ENCODE measurements at regions not wholly inside any gene's neighbourhood (a gene's known extent, or its start where the extent isn't known, plus 50 kb on each side); places are given as distances from the start of the nearest gene placed in this dataset.

- Mint-ChIP-seq H3K9me3 (no peaks in the 10 kb centered on the region), H3K4me3 (no peak overlapping the region), H3K27me3 (ENCODE audit: low read depth) (peaks cover 14% of the 10 kb centered on the region), H3K4me1 (peaks cover 17% of the 10 kb centered on the region), H3K27ac (no peak overlapping the region), H3K36me3 (ENCODE audit: low read depth) (no peaks in the 10 kb centered on the region)
- TF ChIP-seq CTCF (IDR thresholded peaks at IDR 0.05; ENCODE audit: unreplicated experiment in 3 of 3) = no peak
These were observed 705.1 kb downstream of the MED13L start for GRCh38 chr12:115572440-115572839.

- Mint-ChIP-seq H3K4me1 (peaks cover 15% of the 10 kb centered on the region), H3K9me3 (no peaks in the 10 kb centered on the region), H3K4me3 (no peak overlapping the region), H3K27me3 (ENCODE audit: low read depth) (peaks cover 14% of the 10 kb centered on the region), H3K36me3 (ENCODE audit: low read depth) (no peaks in the 10 kb centered on the region), H3K27ac (no peak overlapping the region)
- no peak for TF ChIP-seq CTCF (IDR thresholded peaks at IDR 0.05; ENCODE audit: unreplicated experiment in 3 of 3)
These were observed 706.0 kb downstream of the MED13L start for GRCh38 chr12:115571446-115571845.

- Mint-ChIP-seq H3K36me3 (ENCODE audit: low read depth) (no peaks in the 10 kb centered on the region), H3K27me3 (ENCODE audit: low read depth) (peaks cover 14% of the 10 kb centered on the region), H3K4me3 (no peak overlapping the region), H3K9me3 (no peaks in the 10 kb centered on the region), H3K27ac (no peak overlapping the region), H3K4me1 (peaks cover 12% of the 10 kb centered on the region)
- TF ChIP-seq CTCF (IDR thresholded peaks at IDR 0.05; ENCODE audit: unreplicated experiment in 3 of 3) = no peak
These were observed 706.5 kb downstream of the MED13L start for GRCh38 chr12:115571027-115571426.

GRCh38 chr12:115570069-115570777 is 707.3 kb downstream of the MED13L start:
- H3K9me3 Mint-ChIP-seq = no peaks in the 10 kb centered on the region
- H3K4me1 Mint-ChIP-seq = peaks cover 8% of the 10 kb centered on the region
- no peaks in the 10 kb centered on the region for H3K36me3 Mint-ChIP-seq (ENCODE audit: low read depth)
- TF ChIP-seq CTCF (IDR thresholded peaks at IDR 0.05; ENCODE audit: unreplicated experiment in 3 of 3) = no peak
- H3K4me3 Mint-ChIP-seq = no peak overlapping the region
- peaks cover 14% of the 10 kb centered on the region for H3K27me3 Mint-ChIP-seq (ENCODE audit: low read depth)
- H3K27ac Mint-ChIP-seq = no peak overlapping the region

GRCh38 chr12:115569345-115570068 is 708.0 kb downstream of the MED13L start:
- Mint-ChIP-seq H3K4me3 (no peak overlapping the region), H3K27me3 (ENCODE audit: low read depth) (peaks cover 9% of the 10 kb centered on the region), H3K27ac (no peak overlapping the region), H3K36me3 (ENCODE audit: low read depth) (no peaks in the 10 kb centered on the region), H3K9me3 (no peaks in the 10 kb centered on the region), H3K4me1 (peaks cover 3% of the 10 kb centered on the region)
- no peak for TF ChIP-seq CTCF (IDR thresholded peaks at IDR 0.05; ENCODE audit: unreplicated experiment in 3 of 3)
